ENCODE measurements at regions not wholly inside any gene's neighbourhood (a gene's known extent, or its start where the extent isn't known, plus 50 kb on each side); places are given as distances from the start of the nearest gene placed in this dataset.

DNA sequence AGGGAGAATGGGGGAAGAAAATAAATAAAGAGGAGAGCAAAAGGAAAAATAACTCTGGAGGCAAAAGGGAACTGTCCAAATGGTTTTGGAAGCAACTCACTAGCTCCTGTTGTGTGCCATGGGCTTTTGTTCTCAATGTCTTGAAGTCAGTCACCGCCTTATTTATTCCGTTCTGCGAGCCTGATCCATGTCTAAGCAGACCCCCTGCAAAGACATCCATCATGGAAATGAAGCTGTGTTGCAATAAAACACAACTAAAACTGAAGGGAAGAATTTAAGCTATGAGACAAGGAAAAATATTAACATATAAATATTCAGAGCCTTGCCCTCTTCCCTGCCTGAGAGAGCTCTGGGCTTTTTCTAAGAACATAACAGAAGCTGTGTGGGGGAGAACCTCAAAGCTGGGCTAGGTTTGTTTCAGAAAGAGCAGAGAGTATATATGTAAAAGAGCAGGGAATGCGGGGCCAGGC, 373.2 kb upstream of the CNR1 start:
- WGBS (ENCODE audit: low lambda C conversion rate, missing lambda C conversion rate): 62% methylated on average over 4 of the region's 4 CpGs

GRCh38 chr6:88538840-88539239, 372.7 kb upstream of the CNR1 start:
- Histone ChIP-seq H3K9me3 (ENCODE audit: low read depth) (no peaks in the 10 kb centered on the region), H3K79me2 (no peaks in the 10 kb centered on the region), H4K20me1 (ENCODE audit: insufficient read depth, poor library complexity, severe bottlenecking) (no peaks in the 10 kb centered on the region), H3K27me3 (no peaks in the 10 kb centered on the region), H3K36me3 (replicated peaks; ENCODE audit: insufficient read depth, low read depth) (no peaks in the 10 kb centered on the region), H3K4me3 (no peak overlapping the region), H2AFZ (no peak overlapping the region), H3K9me2 (replicated peaks; ENCODE audit: insufficient read depth) (no peaks in the 10 kb centered on the region), H3K4me2 (no peak overlapping the region), H3K4me1 (ENCODE audit: insufficient read depth) (no peaks in the 10 kb centered on the region), H3K27ac (no peak overlapping the region)
- TF ChIP-seq EZH2phosphoT487 (IDR thresholded peaks at IDR 0.05; ENCODE audit: low read depth, severe bottlenecking, unreplicated experiment) (no peak), CTCF (IDR thresholded peaks at IDR 0.05; ENCODE audit: poor library complexity) (no peak), EZH2 (IDR thresholded peaks at IDR 0.05; ENCODE audit: borderline replicate concordance) (no peak)
- 77% methylated on average over 3 of the region's 3 CpGs for WGBS (ENCODE audit: low lambda C conversion rate, missing lambda C conversion rate)
- DNase-seq (ENCODE audit: low spot score): no peak

More for the DNA sequence above, 373.2 kb upstream of the CNR1 start:
- H3K27me3 ChIP-seq: no peaks in the 10 kb centered on the region
- H4K20me1 ChIP-seq (ENCODE audit: insufficient read depth, poor library complexity, severe bottlenecking): no peaks in the 10 kb centered on the region
- H3K36me3 ChIP-seq (replicated peaks; ENCODE audit: insufficient read depth, low read depth): no peaks in the 10 kb centered on the region
- H3K9me3 ChIP-seq (ENCODE audit: low read depth): no peaks in the 10 kb centered on the region
- H3K9me2 ChIP-seq (replicated peaks; ENCODE audit: insufficient read depth): no peaks in the 10 kb centered on the region
- H3K4me1 ChIP-seq (ENCODE audit: insufficient read depth): no peaks in the 10 kb centered on the region
- no peak overlapping the region for H2AFZ ChIP-seq
- TF ChIP-seq EZH2 (IDR thresholded peaks at IDR 0.05; ENCODE audit: borderline replicate concordance): no peak
- TF ChIP-seq EZH2phosphoT487 (IDR thresholded peaks at IDR 0.05; ENCODE audit: low read depth, severe bottlenecking, unreplicated experiment): no peak
- no peak for TF ChIP-seq CTCF (IDR thresholded peaks at IDR 0.05; ENCODE audit: poor library complexity)
- DNase-seq (ENCODE audit: low spot score): no peak
- no peak overlapping the region for H3K4me3 ChIP-seq
- H3K27ac ChIP-seq: no peak overlapping the region
- no peak overlapping the region for H3K4me2 ChIP-seq
- H3K79me2 ChIP-seq: no peaks in the 10 kb centered on the region

GRCh38 chr6:88538130-88538706, 372.1 kb upstream of the CNR1 start:
- no peak for TF ChIP-seq EZH2phosphoT487 (IDR thresholded peaks at IDR 0.05; ENCODE audit: low read depth, severe bottlenecking, unreplicated experiment)
- no peaks in the 10 kb centered on the region for H3K4me1 ChIP-seq (ENCODE audit: insufficient read depth)
- H3K4me2 ChIP-seq: no peak overlapping the region
- no peak overlapping the region for H3K27ac ChIP-seq
- H3K27me3 ChIP-seq: no peaks in the 10 kb centered on the region
- H3K4me3 ChIP-seq: no peak overlapping the region
- H3K9me3 ChIP-seq (ENCODE audit: low read depth): no peaks in the 10 kb centered on the region
- peak; percentile 52 for DNase-seq (ENCODE audit: low spot score)
- no peaks in the 10 kb centered on the region for H3K79me2 ChIP-seq
- no peaks in the 10 kb centered on the region for H4K20me1 ChIP-seq (ENCODE audit: insufficient read depth, poor library complexity, severe bottlenecking)
- H3K36me3 ChIP-seq (replicated peaks; ENCODE audit: insufficient read depth, low read depth): no peaks in the 10 kb centered on the region
- H3K9me2 ChIP-seq (replicated peaks; ENCODE audit: insufficient read depth): no peaks in the 10 kb centered on the region
- no peak overlapping the region for H2AFZ ChIP-seq
- WGBS (ENCODE audit: low lambda C conversion rate, missing lambda C conversion rate): 58% methylated on average over 4 of the region's 4 CpGs

- Histone ChIP-seq H3K36me3 (replicated peaks; ENCODE audit: insufficient read depth, low read depth) (no peaks in the 10 kb centered on the region), H3K4me3 (no peak overlapping the region)
Observed at GRCh38 chr6:88536071-88536625, 370.0 kb upstream of the CNR1 start.

More at GRCh38 chr6:88536071-88536625, 370.0 kb upstream of the CNR1 start:
- Histone ChIP-seq H3K27me3 (no peaks in the 10 kb centered on the region), H3K4me2 (no peak overlapping the region), H3K27ac (no peak overlapping the region), H2AFZ (no peak overlapping the region), H3K4me1 (ENCODE audit: insufficient read depth) (no peaks in the 10 kb centered on the region), H3K9me3 (ENCODE audit: low read depth) (no peaks in the 10 kb centered on the region), H3K9me2 (replicated peaks; ENCODE audit: insufficient read depth) (no peaks in the 10 kb centered on the region), H4K20me1 (ENCODE audit: insufficient read depth, poor library complexity, severe bottlenecking) (no peaks in the 10 kb centered on the region), H3K79me2 (no peaks in the 10 kb centered on the region)
- no peak for DNase-seq (ENCODE audit: low spot score)
- TF ChIP-seq CTCF (IDR thresholded peaks at IDR 0.05; ENCODE audit: poor library complexity) (no peak), EZH2 (IDR thresholded peaks at IDR 0.05; ENCODE audit: borderline replicate concordance) (no peak), EZH2phosphoT487 (IDR thresholded peaks at IDR 0.05; ENCODE audit: low read depth, severe bottlenecking, unreplicated experiment) (no peak)
- 83% methylated on average over 11 of the region's 11 CpGs for WGBS (ENCODE audit: low lambda C conversion rate, missing lambda C conversion rate)
